A673 (cell line): ENCODE measurements at regions not wholly inside any gene's neighbourhood (a gene's known extent, or its start where the extent isn't known, plus 50 kb on each side); places are given as distances from the start of the nearest gene placed in this dataset.

ENCODE experiments used
- EZH2 ChIP-seq: fragments of 200-600 bp; sonication (generic); IDR thresholded peaks from 2 replicates; pipeline ENCODE4 v1.6.1; 2017; ENCODE audit warnings: borderline replicate concordance, low read depth, mild to moderate bottlenecking, mixed read lengths, antibody characterized with exemption, low read length; ENCODE audit not compliant: poor library complexity, severe bottlenecking
- TF ChIP-seq, protein P1 (sequence below): fragments of 300-800, 200-600 bp; sonication (generic); conservative IDR thresholded peaks from 2 replicates; pipeline ENCODE4 v1.5.1; 2017; ENCODE audit warnings: low read depth, mild to moderate bottlenecking, antibody characterized with exemption, low read length, moderate library complexity, mixed read lengths

- TF ChIP-seq, protein P1, sequence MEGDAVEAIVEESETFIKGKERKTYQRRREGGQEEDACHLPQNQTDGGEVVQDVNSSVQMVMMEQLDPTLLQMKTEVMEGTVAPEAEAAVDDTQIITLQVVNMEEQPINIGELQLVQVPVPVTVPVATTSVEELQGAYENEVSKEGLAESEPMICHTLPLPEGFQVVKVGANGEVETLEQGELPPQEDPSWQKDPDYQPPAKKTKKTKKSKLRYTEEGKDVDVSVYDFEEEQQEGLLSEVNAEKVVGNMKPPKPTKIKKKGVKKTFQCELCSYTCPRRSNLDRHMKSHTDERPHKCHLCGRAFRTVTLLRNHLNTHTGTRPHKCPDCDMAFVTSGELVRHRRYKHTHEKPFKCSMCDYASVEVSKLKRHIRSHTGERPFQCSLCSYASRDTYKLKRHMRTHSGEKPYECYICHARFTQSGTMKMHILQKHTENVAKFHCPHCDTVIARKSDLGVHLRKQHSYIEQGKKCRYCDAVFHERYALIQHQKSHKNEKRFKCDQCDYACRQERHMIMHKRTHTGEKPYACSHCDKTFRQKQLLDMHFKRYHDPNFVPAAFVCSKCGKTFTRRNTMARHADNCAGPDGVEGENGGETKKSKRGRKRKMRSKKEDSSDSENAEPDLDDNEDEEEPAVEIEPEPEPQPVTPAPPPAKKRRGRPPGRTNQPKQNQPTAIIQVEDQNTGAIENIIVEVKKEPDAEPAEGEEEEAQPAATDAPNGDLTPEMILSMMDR, result no peak
- TF ChIP-seq EZH2, result no peak
These were observed 90.9 kb downstream of the FGF9 start for GRCh38 chr13:21761770-21762169.
